Daoy (cell line): ENCODE measurements at regions not wholly inside any gene's neighbourhood (a gene's known extent, or its start where the extent isn't known, plus 50 kb on each side); places are given as distances from the start of the nearest gene placed in this dataset.
A peak's percentile ranks its signal among the peaks of the same experiment; 100 is the strongest.

Experiments used
- DNase-seq: peaks from one replicate; pipeline ENCODE4 v3.0.0-alpha.2; 2015; ENCODE audit warnings: low read depth

DNA sequence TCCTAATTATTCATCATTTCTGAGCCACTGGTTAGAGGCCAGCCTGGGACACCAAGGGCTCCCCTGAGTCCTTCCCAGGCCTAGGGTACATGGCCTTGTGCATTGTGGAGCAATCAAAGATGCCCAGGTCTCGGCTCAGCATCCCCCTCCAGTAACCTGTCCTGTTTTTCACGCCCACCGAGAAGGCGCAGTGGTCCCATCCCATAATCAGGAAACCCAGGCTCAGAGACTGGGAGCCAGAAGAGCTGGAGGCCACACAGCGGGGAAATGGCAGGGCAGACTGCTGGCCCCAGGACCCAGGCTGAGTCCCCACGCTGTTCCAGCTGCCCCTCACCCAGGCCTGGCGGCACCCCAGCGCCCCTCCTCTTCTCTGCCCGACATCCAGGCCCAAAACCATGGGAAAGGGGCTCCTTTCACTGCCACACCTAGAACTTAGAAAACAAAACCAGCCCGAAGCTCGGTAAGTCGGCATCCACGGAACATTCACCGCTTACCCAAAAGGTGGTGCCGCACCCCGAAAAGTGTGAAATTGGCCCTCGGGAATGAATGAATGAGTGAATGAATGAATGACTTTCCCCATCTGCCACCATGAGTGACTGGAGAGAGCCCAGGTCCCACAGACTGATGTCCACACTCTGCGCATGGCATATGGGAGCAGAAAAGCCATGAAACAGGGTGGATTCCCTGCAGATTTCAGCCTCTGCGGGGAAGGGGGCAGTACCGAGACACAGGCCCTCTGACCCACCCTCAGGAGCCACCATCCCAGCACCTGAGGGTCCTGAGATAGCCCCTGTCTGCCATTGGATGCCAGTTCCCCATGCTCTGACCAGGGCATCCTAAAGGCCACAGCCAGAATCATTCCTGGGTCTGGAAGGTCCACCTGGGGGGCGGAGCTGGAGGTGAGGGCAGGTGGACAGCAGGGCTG is 132.5 kb downstream of the OLFM1 start:
- DNase-seq: no peak

DNA sequence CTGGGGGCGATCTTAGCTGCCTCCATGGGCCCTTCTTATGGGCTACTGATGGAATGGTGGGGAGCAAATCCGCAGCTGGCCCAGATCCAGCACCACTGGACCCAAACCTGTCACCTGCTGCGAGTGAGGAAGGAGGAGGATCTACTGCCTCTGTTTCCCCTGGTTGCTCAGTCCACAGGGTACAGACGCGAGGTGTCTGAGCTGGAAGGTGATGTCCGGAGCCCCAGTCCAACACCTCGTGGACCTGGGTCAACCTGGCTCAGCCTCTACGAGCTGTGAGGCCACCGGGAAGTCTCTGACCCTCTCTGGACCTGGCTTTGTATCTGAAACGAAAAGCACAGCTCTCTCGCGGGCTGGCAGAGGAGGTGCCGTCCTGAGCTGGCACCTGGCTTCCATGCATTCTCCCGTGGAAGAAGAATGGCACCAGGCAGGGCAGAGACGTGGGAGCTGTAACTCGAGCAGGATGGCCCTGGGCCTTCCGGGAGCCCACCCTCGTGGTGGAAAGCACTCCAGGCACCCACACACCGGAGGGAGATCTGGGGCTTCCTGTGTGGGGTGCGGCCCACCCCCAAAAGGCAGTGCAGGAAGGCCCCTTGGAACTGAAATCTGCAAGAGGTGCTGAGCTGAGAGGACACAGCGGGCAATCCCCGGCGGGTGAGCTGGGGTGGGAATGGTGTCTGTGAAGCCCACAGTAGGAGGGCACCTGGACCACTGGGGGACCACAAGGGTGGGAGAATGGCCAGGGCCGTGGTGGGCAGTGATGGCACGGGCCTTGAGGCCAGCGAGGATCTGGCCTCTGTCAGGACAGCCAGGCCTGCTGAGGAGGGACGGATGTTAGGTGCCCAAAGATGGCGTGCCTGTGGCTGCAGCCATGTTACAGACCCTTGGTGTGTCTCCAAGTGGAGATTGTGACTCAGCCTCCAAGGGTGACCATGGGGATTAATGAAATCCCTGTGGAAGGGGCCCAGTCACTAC is 133.4 kb downstream of the OLFM1 start:
- DNase-seq: peak; percentile 39

DNA sequence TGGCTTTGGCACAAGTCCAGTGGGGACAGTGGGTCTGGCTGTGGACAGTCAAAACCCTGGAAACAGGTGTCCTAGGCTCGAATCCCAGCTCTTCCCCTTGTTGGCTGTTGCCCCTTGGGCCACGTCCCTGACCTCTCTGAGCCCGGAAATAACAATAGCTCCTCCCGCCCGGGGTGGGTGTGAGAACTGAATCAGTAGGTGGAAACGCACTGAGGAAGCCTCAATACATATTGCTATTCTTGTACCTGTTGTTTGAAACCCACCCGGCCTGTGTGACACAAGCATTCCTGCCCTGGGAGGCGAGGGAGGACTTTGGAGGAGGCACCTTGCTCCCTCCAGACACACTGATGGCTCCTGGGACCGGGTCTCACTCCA is 134.1 kb downstream of the OLFM1 start:
- DNase-seq: no peak

DNA sequence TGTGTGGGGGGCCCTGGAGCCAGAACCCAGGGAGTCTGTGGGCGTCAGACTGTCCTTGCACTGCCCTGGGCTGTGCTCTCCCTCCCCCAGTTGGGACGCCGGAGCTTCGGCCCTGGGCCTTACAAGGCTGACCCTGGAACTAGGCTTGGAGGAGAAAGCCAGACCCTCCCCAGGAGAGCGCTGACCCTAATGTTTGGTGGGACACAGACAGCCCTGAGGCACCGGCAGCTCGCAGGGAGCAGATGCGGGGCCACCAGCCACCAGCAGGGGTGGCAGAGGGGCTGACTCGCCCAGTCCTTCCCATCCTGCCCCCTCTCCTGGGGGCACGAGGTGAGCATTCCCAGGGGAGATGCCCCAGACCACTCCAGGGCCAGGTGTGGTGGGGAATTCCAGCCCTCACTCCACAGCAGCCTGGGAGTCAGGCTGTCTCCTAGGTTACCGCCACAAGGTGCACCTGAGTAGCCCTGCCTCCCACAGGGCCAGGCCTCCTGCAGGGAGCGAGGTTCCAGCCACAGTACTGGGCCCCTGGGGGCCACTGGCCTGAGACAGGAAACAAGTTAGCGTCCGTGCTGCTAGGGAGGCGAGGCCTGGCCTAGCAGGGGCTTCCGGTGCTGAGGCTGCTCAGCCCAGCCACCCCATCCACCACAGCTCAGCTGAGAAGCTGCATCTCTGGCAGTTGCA is 134.6 kb downstream of the OLFM1 start:
- DNase-seq: peak; percentile 53

DNA sequence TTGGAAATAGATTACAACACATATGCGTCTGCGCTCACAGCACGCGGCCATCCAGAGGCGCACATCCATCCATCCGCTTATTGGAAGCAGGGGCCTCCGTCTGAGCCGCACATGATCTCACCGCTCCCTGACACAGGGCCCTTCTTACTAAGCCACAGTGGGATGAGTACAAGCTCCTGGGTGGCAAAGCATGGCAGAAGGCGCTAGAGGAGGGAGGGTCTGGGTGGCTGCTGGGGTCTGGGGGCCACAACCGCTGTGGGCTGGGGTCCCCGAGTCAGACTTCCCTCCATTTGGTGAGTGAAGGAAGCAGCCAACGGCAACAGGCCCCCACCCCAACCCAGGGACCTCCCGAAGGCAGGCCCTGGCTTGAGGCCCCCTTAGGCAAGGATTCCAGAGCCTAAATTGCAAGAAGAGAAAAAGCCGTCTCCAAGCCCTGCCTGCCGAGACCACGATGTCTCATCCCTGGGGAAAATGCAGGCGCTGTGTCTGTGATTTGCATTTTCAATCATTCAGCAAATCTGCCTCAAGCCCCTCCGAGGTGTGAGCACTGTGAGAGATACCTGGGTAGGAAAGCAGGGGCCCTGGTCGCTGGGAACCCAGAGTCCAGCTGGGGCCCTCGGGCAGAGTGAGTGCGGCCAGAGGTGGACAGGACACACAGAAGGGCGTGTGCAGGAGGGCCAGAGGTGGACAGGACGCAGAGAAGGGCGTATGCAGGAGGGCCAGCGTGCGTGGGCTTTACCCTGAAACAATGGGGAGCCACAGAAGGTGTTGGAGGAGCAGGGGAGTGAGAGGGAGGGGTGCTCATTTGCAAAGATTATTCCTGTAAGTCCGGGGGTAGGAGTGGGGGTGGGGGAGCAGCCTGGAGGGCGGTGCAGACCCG is 135.7 kb downstream of the OLFM1 start:
- no peak for DNase-seq

DNA sequence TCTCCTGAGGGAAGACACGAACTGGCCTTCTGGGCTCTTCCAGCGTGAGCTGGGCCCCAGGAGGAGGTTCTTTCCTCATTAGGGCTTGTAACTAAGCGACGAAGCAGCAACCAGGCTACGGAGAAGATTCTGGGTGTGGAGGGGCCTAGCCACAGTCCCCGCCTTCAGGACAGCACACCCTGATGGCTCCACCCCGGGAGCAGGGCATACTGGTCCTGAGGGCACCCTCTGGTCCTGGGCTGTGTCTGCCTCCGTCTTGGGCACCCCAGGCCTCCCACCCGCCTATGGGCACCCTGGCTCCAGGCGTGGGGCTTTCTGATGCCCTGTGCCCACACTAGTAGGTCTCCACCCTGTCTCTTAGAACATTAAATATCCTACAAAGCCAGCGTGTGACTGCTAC is 136.4 kb downstream of the OLFM1 start:
- no peak for DNase-seq

DNA sequence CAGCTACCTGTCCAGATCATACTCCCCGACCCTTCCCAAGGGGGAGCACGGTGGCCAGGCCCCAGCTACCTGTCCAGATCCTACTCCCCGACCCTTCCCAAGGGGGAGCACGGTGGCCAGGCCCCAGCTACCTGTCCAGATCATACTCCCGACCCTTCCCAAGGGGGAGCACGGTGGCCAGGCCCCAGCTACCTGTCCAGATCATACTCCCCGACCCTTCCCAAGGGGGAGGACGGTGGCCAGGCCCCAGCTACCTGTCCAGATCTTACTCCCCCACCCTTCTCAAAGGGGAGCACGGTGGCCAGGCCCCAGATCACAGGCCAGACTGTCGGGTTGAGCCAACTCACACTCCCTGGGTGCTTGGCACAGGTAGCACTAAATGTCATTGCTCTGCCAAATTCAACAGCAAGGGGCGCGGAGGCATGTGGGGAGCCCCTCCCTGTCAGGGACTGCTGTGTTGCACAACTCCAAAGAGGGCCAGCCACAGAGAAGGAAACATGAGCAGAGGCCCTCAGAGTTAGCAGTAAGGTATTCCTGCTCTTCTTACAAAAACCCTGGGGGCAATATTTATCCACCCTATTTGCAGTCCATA is 136.9 kb downstream of the OLFM1 start:
- no peak for DNase-seq

DNA sequence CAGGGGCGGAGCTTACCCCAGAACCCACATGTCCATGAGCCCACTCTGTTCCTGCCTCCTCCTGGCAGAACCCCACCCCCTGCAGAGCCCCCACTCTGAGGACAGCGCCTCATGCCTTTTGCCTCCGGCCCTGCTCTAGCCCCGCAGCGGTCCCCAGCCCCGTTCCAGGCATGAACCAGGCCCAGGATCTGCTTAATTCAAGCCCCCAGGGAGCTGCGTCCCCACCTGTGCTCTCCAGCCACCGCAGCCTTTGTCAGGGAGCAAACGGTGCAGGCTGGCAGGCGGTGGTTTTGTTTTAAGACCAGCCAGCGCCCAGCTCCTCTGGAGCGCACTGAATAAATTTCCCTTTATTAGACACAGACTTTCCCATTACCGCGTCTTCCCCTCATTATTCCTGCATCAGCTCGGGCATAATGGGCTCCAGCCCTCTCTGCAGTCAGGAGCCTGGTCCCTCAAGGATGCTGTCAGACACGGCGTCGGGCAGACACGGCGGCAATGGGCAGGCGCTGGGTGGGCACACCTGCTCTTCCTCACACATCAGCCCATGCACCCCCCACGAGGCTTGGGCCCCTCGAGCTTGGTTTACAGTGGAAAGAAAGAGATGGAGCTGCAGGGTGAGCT is 137.6 kb downstream of the OLFM1 start:
- no peak for DNase-seq

DNA sequence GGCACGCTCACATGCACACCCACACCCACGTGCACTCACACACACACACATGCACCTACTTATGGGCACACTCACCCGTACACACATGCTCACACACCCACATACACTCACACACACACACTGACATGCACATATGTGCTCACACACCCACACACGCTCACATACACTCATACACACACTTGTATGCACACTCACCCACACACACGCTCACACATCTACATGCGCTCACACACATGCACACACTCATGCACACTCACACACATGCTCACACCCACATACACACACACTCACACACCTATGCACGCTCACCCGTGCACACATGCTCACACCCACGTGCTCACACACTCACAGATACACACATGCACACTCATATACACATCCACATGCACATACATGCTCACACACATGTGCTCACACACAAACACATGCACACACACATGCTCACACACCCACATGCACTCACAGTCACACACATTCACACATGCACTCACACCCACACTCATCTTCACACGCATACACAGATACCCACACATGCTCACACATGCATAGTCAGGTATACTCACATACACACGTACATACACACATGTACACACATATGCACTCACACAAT is 138.3 kb downstream of the OLFM1 start:
- no peak for DNase-seq

DNA sequence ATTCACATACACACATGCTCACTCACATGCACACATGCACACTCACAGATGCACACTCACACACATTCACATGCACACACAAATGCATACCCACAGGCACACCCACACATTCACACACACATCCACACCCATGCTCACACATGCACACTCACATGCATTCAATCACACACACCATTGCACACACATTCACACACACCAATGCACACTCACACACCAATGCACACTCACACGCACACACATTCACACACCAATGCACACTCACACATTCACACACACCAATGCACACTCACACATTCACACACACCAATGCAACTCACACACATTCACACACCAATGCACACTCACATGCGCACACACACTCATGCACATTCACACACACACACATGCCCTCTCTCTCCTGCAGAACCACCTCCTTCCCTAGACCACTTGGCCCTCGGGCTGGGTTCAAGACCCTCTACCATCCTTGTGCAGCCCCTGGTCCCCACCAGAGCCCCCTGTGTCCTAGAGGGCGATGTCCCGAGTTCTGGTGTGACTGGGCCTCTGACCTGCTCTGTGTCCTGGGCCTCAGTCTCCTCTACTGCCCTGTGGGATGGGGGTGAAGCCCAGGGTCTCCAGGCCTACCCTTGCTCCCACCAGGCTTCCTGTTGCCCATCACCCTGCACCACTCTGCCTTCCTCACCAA is 139.0 kb downstream of the OLFM1 start:
- DNase-seq: no peak

DNA sequence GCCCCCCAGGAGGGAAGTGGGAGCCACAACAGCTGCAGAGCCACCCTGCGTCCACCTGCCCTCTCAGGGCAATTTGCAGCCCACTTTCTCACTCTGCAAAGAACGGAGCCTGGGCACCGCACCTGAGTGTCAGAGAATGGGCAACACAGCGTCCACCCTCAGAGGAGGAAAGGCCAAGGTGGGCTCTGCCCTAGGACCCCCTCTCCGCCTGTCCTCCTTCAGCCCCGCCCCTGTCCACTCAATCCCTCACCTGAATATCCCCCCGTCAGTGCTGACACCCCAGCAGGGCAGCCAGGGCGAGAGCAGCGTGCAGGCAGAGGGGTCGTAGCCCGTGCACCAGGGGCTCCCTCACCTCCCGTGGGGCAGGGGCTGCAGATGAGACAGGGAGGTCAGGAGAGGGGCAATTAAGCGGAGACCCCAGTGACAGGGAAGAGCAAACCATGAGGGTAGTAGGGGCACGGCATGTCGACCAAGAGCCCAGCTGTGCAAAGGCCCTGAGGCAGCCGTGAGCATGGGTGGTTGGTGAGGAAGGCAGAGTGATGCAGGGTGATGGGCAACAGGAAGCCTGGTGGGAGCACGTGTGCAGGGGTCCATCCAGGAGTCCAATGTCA is 140.3 kb downstream of the OLFM1 start:
- no peak for DNase-seq

DNA sequence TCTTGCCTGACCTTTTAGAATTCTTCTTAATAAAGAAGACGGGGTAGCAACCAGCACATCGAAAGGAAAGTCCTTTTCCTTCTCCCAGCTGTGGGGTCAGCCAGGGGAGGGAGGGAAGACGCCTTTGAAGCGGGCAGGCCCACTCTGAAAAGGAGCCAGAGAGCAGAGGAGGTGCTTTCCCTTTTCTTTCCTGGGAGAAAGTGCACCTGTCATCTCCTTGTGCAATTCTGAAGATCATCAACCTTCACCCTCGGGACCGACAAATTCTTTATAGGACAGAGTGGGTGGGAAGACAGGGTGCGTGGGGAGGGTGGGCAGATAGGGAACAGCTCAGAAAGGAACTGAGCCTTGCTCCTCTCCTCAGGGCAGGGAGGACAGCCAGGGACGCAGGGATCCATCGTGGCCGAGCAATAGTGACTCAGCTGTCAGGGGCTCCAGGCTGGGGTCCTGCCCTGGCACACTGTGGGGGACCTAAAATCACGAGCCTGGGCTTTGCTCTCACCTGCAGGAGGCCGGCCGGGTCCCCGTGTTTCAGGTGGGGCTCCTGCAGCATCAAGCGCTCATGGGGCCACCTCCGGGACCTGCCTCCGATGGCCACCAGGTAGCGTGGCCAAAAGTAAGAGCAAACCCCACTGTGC is 141.0 kb downstream of the OLFM1 start:
- no peak for DNase-seq

DNA sequence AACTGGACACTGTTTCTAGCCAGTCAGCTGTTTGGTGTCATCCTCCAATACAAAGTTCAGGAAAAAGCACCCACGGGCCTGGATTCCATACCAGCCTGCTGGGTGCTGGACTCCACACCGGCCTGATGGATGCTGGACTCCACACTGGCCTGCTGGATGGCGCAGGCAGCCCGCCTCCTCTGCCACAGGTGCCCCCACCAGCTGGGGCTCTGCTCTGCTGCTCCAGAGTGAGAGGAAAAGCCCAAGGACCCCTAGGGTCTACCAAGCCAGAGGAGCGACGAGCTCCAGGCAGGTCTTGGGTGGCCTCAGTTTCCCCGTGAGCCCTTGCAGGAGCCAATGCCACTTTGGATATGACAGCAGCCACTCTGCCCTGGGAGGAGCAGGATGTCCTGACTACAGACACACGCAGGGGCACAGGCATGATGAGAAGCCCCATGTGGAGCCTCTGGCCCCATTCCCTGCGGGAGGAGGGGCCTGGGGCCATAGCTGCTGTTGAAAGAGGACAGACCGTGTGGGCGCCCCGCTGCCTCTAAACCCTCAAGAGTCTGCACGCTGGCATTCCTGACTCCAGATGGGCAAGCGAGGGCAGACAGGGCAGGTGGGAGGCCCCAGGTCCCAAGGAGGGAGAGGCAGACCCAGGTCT is 141.6 kb downstream of the OLFM1 start:
- DNase-seq: no peak

DNA sequence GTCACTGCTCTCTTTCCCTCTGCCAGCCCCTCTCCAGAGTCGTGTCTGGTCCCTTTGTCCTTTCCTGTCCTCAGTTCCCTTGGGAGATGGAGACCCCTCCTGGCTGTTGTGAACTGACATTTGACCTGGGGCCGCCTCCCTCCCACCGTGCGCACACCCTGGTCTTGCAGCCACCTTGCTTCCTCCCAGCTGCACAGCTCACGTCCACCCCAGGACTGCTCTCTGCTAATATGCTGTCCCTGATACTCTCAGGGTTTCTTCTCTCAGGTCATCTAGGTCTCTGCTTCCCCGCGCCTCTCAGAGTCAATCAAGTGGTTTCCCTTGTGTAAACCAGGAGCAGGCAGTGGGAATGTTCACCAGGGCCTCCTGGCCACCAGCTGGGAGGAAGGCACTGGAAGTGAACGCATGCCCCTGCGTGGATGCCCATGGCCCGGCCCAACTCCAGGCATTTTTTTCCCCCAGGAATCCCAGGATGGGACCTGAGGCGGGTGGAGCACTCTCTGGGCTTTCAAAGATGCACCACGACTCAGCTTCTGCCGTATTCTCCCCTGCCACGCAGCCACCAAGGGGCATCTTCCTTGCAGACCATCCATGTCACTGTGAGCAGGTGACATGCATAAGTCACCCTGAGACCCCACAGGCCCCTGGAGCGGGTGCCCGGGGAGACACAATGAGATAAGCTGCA is 142.4 kb downstream of the OLFM1 start:
- DNase-seq: no peak

DNA sequence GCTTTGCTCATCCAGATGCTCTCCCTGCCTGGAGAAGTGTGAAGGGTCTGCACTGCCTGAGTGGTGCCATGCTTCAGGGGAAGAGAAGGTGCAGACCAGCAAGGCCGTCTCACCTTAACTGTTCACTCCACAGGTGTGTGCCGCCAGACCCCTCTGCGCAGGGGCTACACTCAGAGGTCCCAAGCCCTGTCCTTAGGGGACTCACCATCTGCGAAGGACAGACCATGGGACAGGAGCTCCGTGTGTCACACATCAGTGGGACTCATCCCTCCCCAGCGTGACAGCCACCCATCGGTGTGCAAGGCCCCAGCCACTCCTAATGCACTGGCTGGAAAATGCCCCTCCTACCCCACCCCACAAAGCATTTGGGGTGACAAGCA is 142.9 kb downstream of the OLFM1 start:
- DNase-seq: no peak

DNA sequence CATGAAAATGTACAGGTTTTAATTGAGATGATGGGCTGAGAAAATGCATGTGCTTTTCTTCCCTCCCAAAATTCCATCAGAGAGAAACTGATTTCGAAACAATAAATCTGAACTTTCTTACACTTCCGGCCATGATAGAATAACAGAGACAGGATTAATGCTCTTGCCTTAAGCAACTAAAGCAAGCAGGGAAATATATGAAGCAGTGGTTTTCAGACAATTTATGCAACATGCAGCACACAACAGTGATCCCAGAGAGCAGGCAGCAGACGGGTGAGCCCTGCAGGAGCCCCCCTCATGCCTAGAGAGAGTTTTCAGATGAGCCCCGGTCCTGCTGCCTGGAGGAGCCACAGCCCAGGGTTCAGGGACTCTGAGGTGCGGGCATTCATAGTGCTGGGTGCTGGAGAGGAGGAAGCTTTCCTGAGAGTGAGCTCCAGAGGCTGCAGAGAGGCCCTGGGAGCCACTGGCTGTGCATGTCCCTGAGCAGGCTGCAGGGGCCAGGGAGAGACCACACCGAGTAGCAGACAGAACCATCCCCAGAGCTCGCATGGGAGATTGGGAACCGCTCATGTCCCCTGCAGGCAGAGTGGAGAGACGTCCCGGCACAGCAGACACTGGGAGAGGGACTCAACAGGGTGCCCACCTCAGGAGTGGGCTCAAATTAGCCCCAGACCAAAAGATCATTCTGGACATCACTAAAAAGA is 143.5 kb downstream of the OLFM1 start:
- no peak for DNase-seq
